ENCODE measurements at regions not wholly inside any gene's neighbourhood (a gene's known extent, or its start where the extent isn't known, plus 50 kb on each side); places are given as distances from the start of the nearest gene placed in this dataset.

DNA sequence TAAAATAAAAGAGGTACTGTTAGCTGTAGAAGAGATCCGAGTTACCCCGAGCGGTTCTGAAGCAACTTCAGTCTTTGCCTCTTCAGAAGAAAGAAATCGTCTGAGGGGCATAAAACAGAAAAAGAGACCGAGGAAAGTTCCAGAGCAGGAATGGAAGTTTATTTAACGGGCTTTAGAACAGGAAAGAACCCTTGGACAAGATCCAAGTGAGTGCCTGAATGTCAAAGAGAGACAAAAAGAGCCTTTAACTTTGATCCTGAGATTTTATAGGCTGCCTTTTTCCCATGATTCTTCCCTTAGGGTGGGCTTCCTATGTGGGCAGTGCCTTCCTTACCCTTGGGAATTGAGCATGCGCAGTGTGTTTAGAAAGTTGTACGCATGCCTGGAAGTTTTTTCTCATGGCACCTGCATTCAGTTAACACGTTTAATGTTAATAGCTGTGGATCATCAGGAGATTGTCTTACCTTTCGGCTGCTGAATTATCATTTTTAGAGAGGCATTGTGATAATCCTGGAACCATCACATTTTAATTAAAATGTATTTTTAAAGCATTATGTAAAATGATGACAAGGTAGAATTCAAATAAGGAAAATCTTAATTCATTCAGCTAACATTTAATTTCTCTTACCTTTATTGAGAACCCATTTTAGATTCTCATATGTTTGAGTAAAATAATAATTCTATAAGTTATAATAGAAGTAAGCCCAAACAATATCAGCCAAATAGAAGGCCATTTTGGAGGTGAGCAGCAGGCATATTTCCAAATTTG is 269.5 kb upstream of the ZSWIM2 start:
- TF ChIP-seq, protein P1, sequence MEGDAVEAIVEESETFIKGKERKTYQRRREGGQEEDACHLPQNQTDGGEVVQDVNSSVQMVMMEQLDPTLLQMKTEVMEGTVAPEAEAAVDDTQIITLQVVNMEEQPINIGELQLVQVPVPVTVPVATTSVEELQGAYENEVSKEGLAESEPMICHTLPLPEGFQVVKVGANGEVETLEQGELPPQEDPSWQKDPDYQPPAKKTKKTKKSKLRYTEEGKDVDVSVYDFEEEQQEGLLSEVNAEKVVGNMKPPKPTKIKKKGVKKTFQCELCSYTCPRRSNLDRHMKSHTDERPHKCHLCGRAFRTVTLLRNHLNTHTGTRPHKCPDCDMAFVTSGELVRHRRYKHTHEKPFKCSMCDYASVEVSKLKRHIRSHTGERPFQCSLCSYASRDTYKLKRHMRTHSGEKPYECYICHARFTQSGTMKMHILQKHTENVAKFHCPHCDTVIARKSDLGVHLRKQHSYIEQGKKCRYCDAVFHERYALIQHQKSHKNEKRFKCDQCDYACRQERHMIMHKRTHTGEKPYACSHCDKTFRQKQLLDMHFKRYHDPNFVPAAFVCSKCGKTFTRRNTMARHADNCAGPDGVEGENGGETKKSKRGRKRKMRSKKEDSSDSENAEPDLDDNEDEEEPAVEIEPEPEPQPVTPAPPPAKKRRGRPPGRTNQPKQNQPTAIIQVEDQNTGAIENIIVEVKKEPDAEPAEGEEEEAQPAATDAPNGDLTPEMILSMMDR (IDR thresholded peaks at IDR 0.05) = no peak
- TF ChIP-seq POLR2A (IDR thresholded peaks at IDR 0.05) (no peak), POLR2AphosphoS5 (IDR thresholded peaks at IDR 0.05) (no peak)

All from upper lobe of left lung (tissue), 4 donors.